ENCODE measurements at regions not wholly inside any gene's neighbourhood (a gene's known extent, or its start where the extent isn't known, plus 50 kb on each side); places are given as distances from the start of the nearest gene placed in this dataset.
"Not testable (repeated sequence)": the region's sequence is repeated elsewhere in the genome, so short reads cannot be mapped to it uniquely, and the experiment has no call there.

DNA sequence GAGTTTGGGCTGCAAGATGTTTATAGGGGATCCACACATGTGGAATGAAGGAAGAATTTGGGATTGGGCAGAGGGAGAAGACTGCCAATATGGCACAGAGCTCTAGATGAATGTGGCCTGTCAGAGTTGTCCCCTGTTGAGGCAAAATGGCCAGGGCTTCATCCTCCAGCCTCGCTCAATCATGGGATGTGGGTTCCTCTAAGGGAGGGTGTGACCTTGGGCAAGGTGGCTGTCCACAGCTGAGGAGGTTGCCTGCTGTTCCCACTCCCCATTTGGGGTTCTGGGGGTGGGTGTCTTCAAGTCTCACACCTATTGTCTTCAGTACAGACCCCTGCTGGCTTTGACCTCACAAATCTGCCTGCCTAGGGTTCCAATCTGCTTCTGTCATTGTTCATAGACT lies 121.6 kb upstream of the FAM204A start:
- DNase-seq, result no peak

GRCh38 chr10:118462401-118462800 lies 120.3 kb upstream of the FAM204A start:
- DNase-seq, result no peak

DNA sequence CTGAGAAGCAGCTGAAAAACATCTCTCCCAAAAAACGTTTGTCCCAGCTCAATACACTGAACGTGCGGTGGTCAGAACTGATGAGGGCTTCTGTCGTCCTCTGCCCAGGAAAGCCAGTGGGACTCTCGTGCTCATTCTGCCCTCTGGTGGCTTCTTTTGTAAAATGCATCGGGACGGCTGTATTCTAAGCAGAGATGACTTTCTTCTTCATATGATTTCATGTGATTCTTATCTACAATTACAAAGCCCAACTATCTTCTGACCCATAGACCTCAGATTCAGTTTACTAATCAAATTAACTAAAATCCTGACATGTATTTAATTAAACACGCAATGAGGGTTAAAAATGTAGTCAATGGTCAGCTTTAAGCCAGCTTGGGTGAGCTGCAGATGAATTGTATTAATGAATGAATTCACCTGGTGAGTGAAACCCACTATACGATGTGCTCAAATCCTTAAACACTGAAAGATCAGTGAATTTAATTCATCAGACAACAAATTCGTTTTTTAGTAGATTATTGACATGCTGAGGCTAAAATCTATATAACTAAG lies 117.6 kb upstream of the FAM204A start:
- peak; percentile 54 to 65 for DNase-seq

GRCh38 chr10:118458957-118459641 lies 117.0 kb upstream of the FAM204A start:
- DNase-seq, result no peak

DNA sequence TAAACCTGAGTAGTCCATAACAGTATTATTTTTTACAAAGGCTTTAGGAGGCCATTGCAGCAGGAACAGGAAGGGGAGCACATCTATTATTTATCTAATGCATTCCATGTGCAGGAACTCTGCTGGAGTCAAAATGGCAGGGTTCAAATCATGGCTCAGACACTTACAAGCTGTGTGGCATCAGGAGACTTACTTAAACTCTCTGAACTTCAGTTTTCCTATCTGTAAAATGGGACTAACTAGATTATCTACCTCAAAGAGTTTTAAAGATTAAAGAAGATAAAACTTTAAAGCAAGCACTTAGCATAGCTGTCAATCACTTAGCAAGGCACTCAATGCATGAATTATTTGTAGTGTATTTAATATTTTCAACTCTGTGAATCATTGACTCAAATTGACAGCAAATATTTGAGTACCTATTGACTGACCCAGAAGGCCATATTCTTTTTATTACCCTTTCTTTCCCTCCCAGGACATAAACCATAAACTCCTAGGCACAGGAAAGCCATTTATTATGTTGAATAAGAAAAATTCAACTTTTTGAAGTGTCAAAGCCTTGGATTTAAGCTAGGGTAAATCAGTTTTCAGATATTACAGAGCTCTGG lies 115.8 kb upstream of the FAM204A start:
- no peak for DNase-seq

GRCh38 chr10:118455181-118455695 lies 113.1 kb upstream of the FAM204A start:
- no peak for DNase-seq

GRCh38 chr10:118454211-118454610 lies 112.1 kb upstream of the FAM204A start:
- no peak for DNase-seq

GRCh38 chr10:118452098-118452497 lies 110.0 kb upstream of the FAM204A start:
- DNase-seq, result no peak

- no peak for DNase-seq
Measured at GRCh38 chr10:118449521-118449920, 107.4 kb upstream of the FAM204A start.

- DNase-seq, result no peak
Measured at GRCh38 chr10:118448744-118449143, 106.6 kb upstream of the FAM204A start.

- DNase-seq, result no peak
Measured at GRCh38 chr10:118447478-118448270, 105.5 kb upstream of the FAM204A start.

DNA sequence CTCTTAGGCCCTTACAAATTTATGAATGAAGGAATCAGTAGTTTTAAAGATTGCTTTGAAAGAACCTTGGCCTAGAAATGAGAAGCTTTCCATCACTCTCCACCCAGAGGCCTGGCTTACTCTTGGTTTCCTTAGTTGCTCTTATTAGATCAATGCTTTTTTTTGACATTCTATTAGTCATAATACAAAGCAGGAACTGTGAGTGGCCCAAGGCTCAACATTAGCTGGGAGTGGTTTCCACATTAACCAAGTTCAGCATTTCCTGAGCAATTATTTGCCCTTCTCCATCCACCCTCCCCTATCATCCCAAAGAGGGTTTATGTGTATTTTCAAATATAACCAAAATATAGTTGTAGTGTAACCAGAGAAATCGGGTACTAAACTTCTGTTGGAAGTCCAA lies 103.4 kb upstream of the FAM204A start:
- no peak for DNase-seq

DNA sequence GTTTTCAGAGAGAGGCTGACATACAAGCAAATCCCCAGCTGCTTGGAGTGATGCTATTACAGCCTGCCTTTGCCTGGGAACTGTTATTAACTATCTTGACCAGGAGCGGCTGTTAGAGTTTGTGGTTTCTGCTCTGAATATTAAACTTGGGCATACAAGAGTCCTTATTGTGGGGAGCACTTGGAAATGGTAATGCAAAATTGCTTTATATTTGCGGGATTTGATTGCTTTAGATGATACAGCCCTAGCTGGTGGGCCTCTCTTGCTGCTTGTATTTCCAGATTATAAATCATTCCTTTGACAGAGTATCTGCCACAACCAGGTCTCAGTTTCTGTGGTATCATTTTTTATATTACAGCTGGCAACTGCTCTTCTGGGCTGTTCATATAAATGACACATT lies 101.9 kb upstream of the FAM204A start:
- DNase-seq, result no peak

DNA sequence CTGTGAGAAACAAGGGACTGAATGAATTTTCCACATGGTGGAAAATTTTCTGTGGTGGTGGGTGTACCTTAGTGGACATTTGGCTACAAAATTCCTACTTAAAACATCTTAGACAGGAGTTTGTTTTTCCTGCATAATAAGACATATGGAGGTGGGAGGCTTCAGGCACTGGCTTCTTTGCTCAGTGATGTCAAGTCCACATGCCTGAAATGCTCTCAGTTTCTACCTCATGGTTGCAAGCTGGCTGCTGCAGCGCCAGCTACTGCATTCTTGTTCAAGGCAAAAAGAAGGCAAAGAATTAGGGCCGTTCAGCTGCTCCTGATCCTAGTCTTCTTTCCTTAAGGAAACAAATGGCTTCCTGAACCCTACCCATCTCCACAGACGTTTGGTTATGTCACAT lies 99.9 kb upstream of the FAM204A start:
- DNase-seq, result no peak

GRCh38 chr10:118439824-118440223 lies 97.7 kb upstream of the FAM204A start:
- DNase-seq, result no peak

- no peak for DNase-seq
Measured at GRCh38 chr10:118436742-118437141, 94.6 kb upstream of the FAM204A start.

- no peak for DNase-seq
Measured at GRCh38 chr10:118430190-118430589, 88.1 kb upstream of the FAM204A start.

GRCh38 chr10:118423800-118424442 lies 81.8 kb upstream of the FAM204A start:
- peak; percentile 87 to 89 for DNase-seq

DNA sequence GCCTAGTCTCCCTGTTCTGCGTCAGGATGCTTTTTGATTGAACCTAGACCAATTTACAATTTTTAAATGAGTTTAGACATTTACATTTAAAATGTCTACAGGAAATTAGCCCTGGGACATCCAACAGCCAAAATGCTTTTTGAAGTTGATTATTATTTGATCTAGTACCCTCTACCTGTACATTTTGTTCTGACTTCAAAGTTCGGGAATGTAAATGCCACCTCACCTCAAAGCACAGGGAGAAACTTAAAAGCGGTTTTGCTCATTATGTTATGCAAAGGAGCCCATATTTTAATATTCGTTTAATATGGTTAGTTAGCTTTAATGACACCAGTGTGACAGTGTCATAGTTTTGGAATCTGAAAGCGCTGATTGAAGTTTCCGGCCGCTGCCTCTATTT lies 80.1 kb upstream of the FAM204A start:
- DNase-seq, result no peak

- not testable (repeated sequence) for DNase-seq
Measured at GRCh38 chr10:118420049-118420448, 77.9 kb upstream of the FAM204A start.

GRCh38 chr10:118412932-118413331 lies 70.8 kb upstream of the FAM204A start:
- DNase-seq, result no peak

DNA sequence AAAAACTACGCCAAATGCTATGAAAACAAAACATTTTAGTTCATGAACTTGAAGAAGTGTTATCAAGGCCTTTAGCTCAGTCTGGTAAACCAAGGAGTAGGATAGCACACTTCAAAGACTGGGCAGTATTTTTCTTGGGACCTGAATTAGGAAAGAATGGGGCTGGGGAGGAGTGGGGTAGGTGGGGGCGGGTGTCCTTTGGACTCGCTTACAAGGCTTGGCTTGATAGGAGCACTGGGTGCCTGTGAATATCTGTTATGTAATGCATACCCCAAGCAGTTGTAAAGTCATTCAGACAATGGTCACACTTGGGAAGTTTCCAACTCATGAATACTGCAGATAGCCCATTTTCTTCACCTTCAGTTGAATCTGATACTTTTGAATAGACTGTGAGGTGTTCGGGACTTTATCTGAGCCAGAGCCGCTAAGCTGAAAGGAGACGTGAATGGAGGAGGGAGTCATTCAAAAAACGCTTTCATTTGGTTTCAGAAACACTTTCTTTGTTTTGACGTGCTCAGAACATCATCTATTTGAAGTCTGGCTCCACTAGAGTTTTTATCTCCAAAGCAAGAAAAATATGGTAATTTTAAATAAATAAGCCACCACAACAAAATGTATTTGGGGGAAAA lies 70.1 kb upstream of the FAM204A start:
- no peak for DNase-seq

DNA sequence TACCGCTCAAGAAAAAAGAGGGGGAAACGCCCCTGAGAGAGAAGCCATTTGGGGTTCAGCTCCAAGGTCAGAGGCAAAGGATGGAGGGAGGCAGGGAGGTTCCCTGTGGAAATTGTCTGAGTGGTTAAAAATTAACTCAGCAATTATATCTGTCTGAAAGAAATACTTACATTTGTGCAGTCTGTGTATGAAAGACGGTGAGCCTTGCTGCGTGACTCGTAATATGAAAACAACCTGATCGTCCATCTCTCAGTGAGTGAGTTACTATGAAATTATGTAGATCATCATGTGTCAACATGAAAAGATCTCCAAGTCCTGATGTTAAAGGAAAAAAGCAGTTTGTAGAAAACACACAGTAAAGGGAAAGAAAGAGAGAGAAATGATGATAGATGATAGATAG lies 67.2 kb upstream of the FAM204A start:
- DNase-seq, result no peak

Data from NCI-H2081 (cell line).